ENCODE measurements at regions not wholly inside any gene's neighbourhood (a gene's known extent, or its start where the extent isn't known, plus 50 kb on each side); places are given as distances from the start of the nearest gene placed in this dataset.
A peak's percentile ranks its signal among the peaks of the same experiment; 100 is the strongest.

DNA sequence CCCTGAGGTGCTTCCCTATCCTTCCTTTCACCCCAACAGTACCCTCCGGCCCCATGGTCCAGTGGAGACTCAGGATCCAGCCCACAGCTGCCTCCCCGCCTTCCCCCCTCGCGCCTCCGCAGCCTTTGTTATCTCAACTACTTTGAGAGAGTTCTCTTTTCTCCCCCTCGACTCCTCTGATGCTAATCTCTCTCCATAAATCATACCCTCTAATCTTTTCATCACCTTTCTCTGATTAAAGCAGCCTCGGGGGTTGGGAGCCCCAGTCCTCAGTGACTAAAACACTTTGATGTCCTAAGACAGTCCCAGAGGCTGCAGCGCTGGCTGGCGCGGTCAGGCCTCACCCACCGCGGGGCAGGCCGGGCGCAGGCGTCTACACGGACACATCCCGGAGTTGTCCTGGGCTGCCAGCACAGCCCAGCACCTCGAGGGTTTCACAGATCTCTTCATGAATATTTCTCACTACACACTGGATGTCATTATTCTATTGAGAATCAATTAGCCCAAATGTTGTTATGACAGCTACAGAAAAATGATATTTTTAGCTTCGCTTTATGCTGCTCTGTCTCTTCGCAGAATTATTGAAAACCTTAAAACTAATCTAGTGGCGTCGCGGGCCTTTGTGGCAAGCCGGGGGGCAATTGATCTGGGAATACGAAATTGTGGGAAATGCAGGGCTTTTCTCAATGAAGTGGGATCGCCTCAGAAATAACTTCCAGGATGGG, 289.5 kb downstream of the RRAGC start:
- no peak for DNase-seq

- DNase-seq = no peak
Measured at GRCh38 chr1:38568061-38568857, 291.3 kb downstream of the RRAGC start.

DNA sequence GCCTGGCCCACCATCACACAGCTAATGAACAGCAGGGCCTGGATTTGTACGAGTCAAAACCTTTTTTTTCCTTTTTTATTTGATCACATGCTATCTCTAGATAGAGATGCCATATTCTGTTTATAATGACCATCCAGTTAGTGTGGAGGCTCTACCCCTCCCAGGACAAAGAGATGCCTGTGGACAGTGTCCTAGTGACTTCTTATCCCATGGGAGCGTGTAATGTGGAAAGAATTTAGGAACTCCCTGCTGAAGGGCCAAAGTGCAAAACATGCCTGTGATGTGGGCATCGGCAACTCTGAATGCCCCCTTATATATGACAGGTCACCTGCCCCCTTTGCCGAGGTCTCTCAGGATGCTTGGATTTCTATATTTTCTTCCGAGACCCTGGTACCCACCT, 292.2 kb downstream of the RRAGC start:
- no peak for DNase-seq

DNA sequence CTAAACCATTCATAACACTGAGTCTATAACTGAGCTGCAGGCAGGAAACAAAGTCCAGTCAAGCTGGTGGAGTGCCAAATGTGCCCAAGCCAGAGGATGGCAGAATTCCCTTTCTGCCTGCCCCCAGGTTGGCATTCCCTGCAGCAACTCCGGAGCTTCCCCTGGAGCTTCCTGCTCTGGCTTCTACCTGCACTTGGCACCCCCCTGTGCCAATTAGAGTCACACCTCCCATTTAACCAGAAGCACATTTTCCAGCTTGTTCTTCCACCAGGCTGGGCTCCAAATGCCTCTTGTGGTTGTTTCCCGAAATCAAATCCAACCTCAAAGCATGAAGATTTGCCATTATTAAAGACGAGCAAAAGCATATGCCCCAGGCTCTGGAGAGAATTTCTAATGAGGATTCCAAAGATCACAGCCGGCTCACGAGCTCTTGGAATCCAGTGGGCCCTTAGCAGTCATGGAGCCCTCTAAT, 294.5 kb downstream of the RRAGC start:
- no peak for DNase-seq

- no peak for DNase-seq
Measured at GRCh38 chr1:38563942-38564735, 295.4 kb downstream of the RRAGC start.

DNA sequence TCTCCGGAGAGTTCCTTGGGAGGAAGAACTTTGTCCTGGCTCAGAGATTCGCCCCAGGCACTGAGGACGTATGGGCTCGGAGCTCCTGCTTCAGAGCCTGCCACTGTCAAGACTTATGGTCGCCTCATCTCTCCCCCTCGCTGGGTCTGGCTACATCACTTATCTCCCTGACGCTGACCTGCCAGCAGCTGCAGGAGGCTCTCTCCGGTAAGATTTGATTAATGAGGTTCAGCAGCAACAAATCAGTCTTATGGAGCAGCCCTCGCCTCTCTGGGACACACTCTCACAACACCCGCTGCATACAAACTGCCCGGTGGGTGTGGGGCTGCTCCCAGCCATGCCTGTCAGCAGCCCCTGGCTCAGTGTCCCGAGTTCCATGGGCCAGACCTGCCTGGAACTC, 297.8 kb downstream of the RRAGC start:
- DNase-seq = no peak

- DNase-seq = no peak
Measured at GRCh38 chr1:38561110-38561509, 298.5 kb downstream of the RRAGC start.

- DNase-seq = no peak
Measured at GRCh38 chr1:38560457-38560856, 299.1 kb downstream of the RRAGC start.

DNA sequence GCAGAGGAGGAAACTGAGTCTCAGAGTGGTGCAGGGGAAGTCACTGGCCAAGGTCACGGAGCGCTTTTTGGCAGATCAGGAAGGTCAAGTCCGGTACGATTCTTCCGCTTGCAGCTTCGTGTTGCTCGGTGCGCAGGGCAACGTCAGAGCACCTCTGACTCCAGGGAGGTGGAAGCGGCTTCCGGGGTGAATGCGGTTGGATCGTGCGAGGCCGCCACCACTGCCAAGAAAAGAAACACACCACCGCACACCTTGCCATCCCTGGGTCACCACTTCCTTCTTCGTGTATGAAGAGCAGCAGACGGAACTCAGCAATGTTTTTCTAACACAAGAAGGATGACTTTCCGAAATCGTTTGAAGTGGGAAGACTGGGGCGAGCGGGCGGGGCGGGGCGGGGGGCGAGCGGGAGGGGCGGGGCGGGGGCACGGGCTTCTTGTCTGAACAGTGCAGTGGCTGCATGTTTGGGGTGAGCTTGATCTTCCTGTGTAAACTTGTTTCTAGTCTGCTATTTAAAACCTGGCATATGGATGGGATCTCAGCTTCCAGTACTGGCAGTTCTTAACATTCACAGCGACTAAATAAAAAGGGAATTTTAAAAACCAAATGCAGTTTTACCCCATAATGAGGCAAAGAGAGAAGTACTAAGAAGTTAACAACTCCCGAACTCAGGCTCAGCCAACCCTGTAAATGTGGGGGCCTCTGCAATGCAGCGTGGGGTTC, 300.0 kb downstream of the RRAGC start:
- peak in 3 of 4 experiments; percentile 14 to 31 (median 17) for DNase-seq

DNA sequence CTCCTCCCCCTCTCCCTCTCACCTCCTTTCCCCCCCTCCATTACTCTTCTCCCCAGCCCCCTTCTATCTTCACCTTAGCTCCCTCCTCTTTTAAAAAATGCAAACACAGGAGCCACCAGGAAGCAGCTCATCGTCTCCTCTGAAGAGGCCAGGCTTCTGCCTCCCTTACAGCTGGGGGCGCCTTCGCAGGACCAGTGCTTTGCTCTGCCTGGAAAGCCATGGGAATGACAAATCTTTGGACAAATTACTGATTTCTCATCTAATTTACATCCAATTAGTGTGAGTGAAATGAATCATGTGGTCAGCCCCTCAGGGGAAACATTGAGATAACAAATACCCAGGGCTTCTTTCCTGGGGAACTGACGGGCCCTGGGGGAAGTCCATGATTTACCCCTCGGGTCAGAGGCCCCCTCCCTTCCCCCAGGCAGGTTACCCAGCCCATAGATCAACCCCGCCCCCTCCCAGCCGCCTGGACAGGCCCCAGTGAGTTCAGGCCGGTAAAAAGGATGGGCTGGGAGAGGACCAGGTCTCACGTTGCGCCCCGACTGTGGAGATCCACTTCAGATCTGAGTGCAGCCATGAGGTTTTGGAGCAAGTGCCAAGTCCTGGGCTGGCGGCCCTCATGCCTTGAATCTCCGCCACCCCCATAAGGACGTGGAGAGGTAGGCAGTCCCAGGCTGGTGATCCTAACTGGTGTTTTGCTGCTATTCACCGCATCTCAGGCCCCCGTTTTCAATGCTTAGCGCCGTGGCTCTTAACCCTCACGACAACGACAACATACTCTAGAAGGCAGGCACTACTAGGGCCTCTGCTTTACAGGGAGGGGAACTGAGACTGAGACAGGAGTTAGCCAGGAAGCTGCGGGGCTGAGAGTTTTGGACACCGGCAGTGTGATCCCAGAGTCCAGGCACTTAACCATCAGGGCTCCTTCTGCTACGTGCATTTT, 300.8 kb downstream of the RRAGC start:
- DNase-seq = no peak

GRCh38 chr1:38558055-38558454, 301.5 kb downstream of the RRAGC start:
- no peak for DNase-seq

GRCh38 chr1:38555594-38555993, 304.0 kb downstream of the RRAGC start:
- DNase-seq = no peak

DNA sequence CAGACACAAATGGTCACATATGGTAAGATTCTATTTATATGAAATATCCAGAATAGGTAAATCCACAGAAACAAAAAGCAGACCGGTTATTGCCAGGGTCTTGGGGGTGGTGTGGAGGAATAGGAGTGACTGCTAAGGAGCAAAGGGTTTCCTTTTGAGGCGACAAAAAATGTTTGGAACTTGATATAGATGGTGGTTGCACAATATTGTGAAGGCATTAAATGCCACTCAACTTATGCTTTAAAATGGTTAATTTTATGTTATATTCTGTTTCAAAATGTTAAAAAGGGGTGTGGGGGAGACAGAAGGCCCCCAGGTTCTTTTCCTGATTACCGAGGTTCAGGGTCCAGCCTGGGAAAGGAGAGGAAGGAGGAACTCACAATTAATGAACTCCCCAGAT, 304.4 kb downstream of the RRAGC start:
- DNase-seq = no peak

- DNase-seq = no peak
Measured at GRCh38 chr1:38551318-38552307, 308.0 kb downstream of the RRAGC start.

- DNase-seq = no peak
Measured at GRCh38 chr1:38549191-38549590, 310.4 kb downstream of the RRAGC start.

DNA sequence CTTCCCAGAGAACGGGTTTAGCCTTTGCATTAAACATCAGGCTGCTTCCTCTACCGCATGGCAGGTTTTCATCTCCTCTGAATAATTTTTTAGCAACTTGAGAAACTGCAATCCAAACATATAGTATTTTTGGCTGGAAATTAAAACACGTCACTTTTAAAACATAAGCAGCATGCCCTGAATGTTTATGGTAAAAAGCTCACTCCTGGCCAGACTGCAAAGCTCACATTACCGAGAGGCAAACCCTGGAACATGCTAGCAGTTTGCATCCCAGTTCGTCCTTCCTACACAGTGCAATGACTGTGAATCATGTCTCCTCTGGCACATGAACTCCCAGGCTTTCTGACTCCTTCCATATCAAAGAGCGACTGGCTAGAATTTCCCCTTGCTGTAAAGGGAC, 312.3 kb downstream of the RRAGC start:
- no peak for DNase-seq

DNA sequence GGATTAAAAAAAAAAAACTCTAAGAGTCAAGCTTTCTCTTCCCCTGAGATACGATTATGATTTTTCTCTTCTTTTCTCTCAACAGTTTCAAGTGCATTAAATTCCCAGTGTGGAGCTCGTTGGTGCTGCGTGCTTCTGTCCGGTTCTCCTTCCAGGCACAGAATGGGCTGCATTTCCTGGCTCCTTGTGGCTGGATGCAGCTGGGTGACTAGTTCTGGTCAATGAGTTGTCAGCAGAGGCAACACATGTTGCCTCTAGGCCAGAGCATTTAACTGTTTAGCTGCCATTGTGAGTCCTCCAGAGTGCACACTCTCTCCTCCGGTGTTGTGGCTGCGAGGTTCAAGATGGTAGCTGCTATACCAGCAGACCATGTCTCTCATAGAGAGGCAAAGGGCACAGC, 312.9 kb downstream of the RRAGC start:
- no peak for DNase-seq

- DNase-seq = no peak
Measured at GRCh38 chr1:38541223-38541622, 318.3 kb downstream of the RRAGC start.

GRCh38 chr1:38539931-38540330, 319.6 kb downstream of the RRAGC start:
- no peak for DNase-seq

DNA sequence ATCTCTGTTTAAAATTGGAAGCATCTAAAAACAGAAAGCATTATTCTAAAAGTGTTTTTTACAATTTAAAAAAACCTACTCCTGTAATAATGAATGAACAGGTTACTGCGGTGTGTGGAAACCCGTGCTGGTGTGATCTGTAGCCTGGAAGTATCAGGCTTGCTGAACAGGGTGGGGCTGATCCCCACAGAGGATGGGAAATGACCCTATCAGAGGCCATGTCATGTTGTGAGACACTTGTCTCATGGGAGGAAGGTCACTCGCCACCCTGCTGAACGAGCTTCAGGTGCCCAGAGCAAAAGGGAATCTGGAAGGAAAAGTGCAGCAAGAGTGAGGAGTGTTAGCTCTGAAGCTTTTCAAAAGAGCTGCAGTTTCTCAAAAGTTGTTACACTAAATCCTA, 320.7 kb downstream of the RRAGC start:
- no peak for DNase-seq

Measured in suppressor macrophage (primary cell).